Suppressor macrophage (primary cell): ENCODE measurements at regions not wholly inside any gene's neighbourhood (a gene's known extent, or its start where the extent isn't known, plus 50 kb on each side); places are given as distances from the start of the nearest gene placed in this dataset.
"Not testable (repeated sequence)": the region's sequence is repeated elsewhere in the genome, so short reads cannot be mapped to it uniquely, and the experiment has no call there.

ENCODE experiments used
- DNase-seq, 4 experiments: peaks; one replicate each; pipeline ENCODE4 v3.0.0-alpha.2; 2020 to 2022

DNA sequence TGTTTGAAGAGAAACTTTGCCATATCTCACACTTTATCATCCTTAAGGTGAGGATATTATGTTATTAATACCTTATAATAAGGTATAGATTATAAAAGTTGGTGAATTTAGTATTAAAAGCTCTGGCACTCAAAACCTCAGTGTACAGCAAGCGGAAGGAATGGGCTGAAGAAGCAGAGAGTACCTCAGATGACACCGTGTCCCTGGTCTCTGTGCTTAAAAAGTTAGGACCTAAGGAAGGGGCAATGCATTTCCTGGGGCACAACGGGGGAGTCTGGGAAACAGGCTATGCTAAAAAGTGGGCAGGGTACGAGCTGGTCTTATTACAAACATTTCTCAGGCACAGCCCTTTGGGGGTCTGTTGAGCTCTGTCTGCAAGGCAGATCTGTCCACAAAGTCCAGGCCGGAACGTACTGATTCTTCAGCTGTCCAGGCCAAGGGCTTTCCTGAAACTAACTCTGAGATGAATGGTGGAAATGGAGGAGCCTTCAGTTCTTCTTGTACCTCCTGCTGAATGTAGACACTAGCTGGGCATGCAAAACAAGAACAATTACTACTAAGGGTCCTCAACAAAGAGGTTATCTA lies 202.7 kb downstream of the POM121L12 start:
- no peak for DNase-seq

DNA sequence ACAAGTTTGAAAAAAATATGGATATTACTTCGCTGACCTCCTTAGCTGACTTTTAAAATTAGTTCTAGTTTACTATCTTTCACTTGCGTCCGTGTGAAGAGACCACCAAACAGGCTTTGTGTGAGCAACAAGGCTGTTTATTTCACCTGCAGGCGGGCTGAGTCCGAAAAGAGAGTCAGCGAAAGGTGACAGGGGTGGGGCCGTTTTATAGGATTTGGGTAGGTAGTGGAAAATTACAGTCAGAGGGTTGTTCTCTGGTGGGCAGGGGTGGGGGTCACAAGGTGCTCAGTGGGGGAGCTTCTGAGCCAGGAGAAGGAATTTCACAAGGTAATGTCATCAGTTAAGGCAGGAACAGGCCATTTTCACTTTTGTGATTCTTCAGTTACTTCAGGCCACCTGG lies 203.7 kb downstream of the POM121L12 start:
- DNase-seq = not testable (repeated sequence)

DNA sequence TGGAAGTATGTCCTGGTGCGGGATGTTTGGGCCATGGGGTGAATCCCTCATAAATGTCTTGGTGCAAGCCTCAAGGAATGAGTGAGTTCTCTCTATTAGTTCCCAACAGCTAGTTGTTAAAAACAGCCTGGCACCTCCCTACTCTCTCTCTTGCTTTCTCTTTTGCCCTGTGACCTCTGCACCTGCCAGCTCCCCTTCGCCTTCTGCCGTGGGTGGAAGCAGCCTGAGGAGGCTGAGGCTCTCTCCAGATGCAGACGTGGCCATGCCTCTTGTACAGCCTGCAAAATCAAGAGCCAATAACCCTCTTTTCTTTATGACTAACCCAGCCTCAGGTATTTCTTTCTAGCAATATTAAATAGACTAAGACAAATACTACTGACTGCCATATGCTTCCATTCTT lies 210.3 kb downstream of the POM121L12 start:
- no peak for DNase-seq

- no peak for DNase-seq
Measured at GRCh38 chr7:53246957-53247356, 211.5 kb downstream of the POM121L12 start.

DNA sequence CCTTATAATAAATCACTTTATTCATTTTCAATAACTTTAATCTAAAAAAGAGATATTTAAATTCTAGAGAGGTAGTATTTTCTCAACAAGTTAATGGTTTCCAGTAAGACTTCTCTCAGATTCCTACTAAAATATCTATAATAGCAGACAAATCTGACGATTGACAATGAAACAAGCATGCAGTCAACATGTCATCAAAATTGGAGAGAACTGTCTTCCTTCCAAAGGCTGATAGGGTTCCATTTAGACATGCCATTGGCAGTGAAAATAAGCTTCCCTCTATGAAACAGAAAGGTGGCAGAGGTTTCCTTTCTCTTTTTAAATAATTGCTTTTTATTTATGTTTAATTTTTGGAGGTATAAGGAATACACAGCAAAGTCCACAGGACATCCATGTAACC lies 217.1 kb downstream of the POM121L12 start:
- DNase-seq = no peak

DNA sequence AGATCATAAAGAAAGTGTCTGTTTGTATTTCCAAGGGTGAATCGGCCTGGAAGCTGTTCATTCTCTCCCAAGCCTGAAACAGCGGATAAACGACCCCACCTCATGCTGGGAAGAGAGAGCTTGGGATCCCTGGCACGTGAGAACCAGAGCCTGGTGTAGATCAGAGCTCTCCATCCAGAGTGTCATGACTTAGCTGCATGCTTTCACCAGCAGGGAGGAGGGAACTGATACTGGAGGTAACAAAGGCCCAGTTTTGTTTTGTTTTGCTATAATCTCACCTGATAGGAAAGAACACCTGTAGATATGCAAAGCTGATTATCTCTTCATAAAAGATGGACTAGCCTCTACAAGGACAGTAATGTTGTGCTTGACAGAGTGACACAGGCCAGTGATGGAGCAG lies 236.6 kb downstream of the POM121L12 start:
- DNase-seq = no peak

DNA sequence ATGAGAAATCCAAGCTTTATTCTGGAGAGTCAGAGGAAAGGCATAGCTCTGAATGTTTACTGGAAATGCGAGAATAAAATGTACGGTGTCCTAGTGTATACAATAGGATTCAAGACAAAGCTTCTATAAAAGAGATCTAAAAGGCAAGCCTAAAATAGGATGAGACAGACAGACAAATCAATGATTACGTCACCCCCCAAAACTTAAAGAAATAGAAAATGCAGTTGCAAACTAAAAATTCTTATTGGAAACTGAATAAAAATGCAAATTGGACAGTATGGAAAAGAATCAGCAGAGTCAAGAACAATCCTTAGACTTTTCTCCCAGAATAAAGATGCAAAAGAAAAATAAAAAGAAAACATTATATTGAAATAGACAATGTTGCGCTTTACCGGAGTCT lies 245.9 kb downstream of the POM121L12 start:
- no peak for DNase-seq

GRCh38 chr7:53292341-53292740 lies 256.9 kb downstream of the POM121L12 start:
- DNase-seq = no peak

DNA sequence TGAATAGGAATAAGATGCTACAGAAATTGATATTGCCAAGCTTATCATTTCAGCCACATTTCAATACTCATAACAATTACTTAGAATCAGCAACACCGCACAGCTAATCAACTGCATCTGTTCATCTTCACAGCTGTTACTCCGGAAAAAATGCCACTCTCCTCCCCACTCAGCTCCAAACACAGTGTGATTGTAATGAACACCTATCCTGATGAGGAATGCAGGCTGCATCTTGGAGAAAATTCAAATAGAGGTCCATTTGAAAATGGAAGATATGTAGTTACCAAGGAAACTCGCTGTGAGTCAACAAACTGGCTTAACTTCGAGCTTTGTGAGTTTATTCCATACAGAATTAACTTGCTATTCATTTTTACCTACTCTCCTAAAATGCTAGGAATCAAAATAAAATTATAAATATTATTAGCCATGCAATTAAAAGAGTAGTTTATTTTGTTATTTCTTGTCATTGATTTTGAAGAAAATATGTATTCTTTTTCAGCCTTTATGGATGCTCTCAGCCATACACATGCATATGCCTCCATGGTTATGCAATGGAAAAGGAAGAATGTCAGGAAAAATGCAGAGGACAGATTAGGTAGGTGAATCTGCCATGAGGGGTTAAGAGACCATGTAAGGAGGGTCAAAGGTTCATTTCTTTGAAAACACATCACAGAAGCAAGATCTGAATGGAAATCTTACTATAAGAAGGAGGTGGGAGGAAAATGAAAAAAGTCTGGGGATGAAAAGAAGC lies 267.2 kb downstream of the POM121L12 start:
- DNase-seq = no peak

GRCh38 chr7:53303781-53304180 lies 268.3 kb downstream of the POM121L12 start:
- no peak for DNase-seq

GRCh38 chr7:53306846-53307245 lies 271.4 kb downstream of the POM121L12 start:
- DNase-seq = no peak

DNA sequence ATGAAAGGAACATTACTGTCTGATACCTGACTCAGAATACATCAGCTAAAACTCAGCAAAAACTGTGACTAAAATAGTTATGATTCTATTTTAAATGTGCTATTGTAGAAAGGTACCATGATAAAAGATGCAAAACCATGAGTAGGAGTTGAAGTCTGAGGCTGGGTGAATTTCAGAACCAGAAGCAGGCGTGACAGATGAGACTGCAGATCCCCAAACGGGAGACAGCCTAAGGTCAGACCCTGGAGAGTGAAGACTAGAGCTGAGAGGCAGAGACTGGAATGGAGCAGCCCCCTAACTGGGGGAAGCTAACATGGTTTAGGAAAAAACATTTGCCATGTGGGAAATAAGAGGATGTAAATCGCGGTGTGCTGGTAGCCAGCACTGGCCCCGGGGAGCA lies 275.8 kb downstream of the POM121L12 start:
- no peak for DNase-seq

- DNase-seq = no peak
Measured at GRCh38 chr7:53315981-53316380, 280.5 kb downstream of the POM121L12 start.

- DNase-seq = no peak
Measured at GRCh38 chr7:53318566-53318965, 283.1 kb downstream of the POM121L12 start.

DNA sequence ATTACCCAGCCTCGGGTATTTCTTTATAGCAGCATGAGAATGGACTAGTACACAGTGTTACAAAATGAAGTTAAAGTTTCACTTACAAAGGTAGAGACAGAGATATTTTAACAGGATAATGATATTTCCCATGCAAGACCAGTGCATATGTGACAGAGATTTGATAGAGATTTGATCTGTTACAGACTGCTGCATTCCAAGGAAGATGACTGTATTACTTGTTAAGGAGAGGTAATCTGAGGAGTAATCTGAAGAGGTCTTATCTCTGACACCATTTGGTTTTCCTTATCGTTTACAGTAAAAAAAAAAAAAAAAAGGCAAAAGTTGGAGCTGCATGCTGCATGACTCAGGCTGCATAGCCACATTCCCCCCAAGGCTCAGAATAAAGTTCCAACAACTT lies 289.6 kb downstream of the POM121L12 start:
- DNase-seq = no peak

GRCh38 chr7:53326634-53327033 lies 291.2 kb downstream of the POM121L12 start:
- DNase-seq = no peak

- no peak for DNase-seq
Measured at GRCh38 chr7:53336105-53336668, 300.8 kb downstream of the POM121L12 start.

DNA sequence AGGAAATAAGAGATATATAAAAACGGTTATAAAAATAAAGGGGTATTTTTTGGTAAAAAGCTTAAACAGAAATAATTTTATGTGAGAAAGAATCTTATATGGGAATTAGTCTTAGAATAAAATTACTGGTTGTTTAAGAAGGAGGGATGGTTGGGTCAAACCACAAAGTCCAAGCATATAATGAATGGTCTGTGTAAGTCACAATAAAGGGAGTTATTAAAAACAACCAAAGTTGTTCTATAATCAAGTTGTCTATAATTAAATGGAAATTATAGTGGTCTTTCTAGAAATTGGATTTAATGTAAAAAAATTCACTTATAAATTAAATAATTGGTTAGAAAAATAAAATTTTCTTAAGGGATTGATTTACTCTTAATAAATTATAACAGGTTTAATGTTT lies 304.8 kb downstream of the POM121L12 start:
- no peak for DNase-seq

DNA sequence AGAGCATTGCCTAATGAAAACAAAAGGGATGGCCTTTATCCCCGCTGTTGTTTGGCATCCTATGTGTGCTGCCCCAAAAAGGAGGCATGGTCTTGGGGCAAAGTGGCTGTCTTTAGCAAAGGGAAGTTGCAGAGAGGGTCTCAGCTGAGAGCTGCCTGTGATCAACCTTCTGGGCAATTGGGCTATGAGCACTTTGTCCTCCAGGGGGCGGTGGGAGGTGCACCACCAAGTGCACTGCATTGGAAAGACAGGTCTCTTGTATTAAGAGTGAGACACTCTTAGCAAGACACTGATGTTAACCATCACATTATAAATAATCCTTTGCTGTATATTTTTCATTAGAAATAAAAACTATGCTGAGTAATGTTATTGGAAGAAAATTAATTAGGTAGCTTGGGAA lies 314.8 kb downstream of the POM121L12 start:
- peak in 1 of 4 experiments; percentile 3 for DNase-seq

DNA sequence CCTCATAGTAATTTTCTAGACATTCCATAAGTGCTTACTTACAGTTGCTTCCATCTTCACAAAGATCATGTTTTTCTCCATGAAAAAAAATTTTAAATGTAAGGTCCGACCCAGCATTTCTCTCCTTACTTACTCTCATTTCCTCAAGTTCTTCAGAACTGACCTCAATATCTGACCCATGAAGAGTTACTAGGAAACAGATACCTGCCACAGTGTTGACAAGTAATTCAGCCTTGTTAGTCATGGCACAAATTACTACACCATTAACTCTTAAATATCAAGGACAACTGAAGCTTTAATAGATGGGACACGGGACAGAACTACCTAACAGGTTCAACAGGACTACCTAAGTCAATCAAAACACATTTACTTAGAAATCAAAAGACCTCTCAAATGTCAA lies 316.2 kb downstream of the POM121L12 start:
- no peak for DNase-seq

DNA sequence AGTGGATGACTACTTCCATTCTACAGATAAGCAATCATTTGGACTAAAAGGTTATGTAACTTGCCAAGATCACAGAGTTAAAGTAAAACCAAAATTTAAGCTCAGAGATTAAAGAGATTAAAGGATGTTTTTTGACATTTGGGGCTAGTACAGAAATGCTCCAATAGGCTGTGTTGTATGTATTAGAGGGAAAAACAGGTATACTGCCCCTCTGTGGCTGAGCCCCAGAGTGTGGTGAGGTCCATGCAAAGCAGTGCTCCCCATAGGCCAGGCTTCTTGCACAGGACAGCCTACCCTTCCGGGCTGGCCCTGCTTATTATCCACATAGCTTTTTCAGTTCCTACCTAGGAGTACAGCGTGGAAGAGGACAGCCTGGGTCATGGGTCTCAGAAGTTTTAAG lies 322.8 kb downstream of the POM121L12 start:
- DNase-seq = no peak

- DNase-seq = no peak
Measured at GRCh38 chr7:53383131-53383530, 347.7 kb downstream of the POM121L12 start.

DNA sequence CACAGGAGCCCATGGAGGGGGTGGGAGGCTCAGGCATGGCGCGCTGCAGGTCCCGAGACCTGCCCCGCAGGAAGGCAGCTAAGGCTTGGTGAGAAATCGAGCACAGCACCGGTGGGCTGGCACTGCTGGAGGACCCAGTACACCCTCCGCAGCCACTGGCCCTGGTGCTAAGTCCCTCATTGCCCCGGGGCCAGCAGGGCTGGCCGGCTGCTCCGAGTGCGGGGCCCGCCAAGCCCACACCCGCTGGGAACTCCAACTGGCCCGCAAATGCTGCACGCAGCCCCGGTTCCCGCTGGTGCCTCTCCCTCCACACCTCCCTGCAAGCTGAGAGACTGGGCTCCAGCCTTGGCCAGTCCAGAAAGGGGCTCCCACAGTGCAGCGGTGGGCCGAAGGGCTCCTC lies 349.8 kb downstream of the POM121L12 start:
- DNase-seq = not testable (repeated sequence)

- DNase-seq = no peak
Measured at GRCh38 chr7:53387515-53387914, 352.1 kb downstream of the POM121L12 start.
